NOMO-1 (cell line): ENCODE measurements at regions not wholly inside any gene's neighbourhood (a gene's known extent, or its start where the extent isn't known, plus 50 kb on each side); places are given as distances from the start of the nearest gene placed in this dataset.

ENCODE experiments used
- DNase-seq, 2 experiments: peaks; one replicate each; lab custom pipeline; 2025; ENCODE audit not compliant: unreplicated experiment in 2 of 2; lab: John Stamatoyannopoulos, UW

DNA sequence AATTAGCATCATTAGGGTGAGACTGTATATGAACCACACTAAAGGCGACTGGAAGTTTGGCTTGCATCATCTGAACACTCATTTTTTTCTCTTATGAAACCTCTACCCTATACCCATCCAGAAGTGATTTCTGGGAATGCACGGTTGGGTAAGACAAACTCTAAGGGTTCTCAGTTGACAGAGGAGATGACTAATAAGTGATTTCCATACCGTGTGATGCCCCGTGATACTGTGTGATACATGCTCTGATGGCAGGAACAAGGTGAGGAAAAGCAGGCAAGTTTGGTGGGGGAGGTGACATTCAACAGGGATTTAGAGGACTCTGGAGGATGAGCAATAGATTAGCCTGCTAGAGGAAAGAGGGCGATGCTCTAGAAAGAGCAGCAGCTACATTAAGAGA, 156.4 kb upstream of the CCL2 start:
- DNase-seq = no peak

DNA sequence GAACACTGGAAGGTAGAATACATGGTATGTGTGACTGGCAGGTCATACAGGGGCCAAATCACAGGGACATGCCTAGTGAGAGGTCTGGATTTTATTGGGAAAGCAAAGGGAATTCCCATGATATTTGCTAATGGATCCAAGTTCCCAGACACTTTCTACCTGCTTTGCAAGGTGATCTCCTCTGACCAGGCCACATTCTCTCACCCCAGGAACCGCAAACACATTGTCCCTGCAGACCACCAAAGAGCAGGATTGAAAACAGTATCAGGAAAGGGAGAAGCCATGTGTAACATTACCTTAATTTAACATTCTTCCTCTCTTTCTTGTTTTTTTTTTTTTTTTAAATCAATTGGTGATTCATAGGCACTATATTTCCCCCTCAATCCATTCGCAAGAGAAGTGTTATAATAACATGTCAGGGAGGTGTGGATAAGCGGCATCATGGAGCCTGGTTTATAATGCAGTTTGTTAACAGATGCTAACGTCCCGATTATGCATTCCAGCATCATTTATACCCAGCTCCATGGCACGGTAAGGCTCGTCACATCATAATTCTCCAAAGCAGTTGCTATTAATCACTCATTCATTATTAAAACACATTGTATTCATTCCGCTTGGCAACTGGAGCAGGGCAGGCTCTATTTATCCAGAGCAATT, 155.1 kb upstream of the CCL2 start:
- DNase-seq = no peak

DNA sequence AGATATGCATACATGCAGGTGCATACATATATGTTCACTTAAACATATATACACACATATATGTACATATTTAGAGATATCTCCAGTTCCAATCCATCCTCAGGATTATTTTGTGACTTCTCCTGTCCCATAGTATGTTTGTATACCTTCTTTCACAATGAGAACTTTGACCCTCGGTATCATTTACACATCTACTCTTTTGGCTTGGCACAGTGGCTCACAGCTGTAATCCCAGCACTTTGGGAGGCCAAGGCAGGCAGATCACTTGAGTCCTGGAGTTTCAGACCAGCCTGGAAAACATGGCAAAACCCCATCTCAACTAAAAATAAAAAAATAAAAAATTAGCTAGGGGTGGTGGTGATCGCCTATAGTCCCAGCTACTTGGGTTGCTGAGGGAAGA, 148.1 kb upstream of the CCL2 start:
- DNase-seq = no peak

DNA sequence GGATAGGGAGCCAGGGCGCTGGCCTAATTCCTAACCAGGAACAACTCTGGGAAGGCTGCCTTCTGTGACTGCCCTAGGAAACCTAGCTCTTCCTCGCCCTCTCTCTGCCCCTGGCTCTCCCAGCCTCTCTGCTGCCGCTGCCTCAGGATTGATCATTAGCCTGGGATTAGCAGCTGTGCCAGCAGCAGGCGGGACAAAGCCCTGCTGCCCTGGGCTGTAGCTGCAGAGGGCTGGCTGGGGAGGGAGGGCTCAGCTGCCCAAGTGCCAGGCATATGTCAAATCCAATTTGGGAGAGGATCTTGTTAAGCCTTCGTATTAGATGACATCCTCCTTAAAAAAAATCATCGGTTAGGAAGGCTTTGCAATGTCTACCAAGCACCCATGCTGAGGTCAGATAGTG, 144.8 kb upstream of the CCL2 start:
- no peak for DNase-seq

DNA sequence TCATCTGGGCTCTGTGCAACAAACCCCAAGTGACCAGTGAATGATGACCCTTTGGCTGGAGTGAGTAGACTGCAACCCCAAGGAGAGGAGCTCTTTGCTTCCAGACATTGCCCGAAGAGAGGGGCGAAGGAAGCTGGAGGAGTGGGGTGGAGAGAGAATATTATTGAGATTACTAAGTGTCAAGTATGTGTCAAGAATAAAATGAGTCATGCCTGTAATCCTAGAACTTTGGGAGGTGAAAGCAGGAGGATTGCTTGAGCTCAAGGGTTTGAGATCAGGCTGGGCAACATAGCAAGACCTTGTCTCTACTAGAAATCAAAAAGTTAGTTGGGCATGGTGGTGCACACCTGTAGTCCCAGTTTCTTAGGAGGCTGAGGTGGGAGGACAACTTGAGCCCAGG, 142.0 kb upstream of the CCL2 start:
- DNase-seq = no peak

DNA sequence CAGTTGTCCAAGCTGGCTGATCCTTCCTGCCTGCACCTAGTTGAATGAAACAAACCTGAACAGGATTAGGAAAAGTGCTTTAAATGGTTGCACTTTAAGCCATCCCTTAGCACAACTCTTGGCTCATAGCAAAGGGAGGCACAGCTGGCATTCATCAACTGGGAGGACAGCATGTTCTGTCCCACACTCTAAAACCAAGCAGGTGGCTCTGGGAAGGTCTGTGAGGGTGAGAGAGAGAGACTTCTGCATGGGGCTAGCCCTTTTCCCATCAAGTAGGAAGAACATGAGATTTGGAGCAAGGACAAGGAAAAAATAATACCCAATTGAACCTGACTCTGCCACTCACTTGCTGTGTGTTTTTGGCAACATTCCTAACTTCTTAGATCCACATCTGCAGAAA, 140.9 kb upstream of the CCL2 start:
- no peak for DNase-seq

DNA sequence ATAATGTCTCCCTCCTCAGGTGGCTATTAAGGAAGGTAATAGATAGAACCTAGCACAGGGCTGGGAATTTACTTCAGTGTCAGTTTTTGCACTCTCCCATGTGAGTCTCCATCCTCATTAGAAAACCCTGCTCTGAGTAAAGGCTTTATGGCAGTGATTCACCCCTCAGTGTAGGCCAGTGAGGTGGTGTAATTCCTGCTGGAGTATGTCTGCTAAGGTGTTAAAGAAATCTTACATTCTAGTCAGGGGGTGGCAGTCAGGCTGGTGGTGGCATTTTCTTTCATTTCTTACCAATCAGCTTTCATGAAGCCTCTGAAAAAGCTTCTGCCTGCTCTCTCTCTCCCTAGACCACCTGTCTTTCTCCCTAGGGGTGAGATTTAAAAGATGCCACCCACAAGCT, 138.8 kb upstream of the CCL2 start:
- no peak for DNase-seq

DNA sequence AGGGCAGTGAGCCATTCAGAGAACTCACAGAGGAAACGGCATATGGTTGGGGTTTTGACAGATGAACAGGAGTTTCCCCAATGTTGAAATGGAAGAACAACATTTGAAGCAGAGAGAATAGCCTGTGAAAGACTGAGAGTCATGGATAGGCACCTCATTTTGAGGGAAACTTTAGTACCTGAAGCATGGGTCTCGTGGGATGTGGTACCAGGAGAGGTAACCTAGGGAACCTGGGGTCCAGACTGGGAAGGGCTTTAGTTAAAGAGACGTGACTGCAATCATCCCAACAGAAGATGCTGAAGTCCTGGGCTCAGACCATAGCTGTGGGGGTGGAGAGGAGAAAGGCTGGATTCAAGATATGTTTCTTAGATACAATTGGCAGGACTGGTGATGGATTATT, 137.8 kb upstream of the CCL2 start:
- DNase-seq = no peak

DNA sequence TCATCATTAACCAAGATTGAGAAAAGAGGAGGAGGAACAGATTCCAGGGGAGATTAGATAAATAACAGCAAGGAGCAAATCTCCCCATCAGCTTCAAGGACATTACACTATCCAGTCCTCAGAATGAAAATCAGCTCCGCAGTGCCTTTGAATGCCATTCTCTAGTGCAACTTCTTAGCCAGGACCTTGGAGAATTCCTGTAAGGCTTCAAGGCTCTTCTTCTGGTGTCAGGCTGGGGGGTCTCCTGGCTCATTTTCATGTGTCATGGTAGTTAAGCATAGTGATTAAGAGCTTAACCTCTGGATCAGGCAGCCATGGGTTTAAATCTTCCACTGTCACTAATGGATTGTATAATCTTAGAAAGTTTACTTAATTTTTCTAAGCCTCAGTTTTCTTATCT, 137.3 kb upstream of the CCL2 start:
- no peak for DNase-seq

DNA sequence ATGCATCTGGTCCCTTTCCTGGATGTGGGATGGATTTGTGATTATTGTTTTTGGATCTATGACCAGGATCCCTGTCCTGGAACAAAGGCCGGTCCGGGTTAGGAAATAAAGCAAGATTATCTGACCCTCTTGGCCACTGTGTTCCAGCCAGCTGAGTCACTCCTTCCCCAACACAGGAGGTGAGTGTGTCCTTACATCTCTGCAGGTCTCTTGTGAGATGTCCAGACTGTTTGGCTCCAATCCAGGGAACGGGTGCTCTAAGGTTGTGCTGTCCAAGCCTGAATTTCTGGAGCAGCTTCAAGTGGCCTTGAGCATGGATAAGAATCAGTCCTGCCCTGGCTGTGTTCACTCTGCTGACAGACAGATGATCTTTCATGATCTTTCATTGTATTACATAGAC, 136.5 kb upstream of the CCL2 start:
- DNase-seq = no peak

DNA sequence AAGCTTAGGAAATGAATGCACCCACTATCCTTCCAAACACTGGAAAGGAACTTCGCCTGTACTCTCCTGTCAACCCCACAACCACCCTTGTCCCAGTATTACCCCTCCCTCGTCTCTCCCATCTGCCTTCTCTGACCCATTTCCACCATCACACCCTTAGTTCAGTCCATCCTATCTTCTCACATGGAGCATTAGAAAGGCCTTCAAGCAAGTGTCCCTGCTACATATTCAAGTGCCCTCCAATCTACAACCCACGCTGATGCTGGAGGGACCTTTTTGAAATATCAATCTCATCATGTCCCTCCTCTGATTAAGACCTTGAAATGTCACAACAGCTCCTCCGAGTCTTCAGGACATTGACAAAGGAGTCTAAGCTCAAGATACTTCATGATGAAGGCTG, 133.8 kb upstream of the CCL2 start:
- no peak for DNase-seq

DNA sequence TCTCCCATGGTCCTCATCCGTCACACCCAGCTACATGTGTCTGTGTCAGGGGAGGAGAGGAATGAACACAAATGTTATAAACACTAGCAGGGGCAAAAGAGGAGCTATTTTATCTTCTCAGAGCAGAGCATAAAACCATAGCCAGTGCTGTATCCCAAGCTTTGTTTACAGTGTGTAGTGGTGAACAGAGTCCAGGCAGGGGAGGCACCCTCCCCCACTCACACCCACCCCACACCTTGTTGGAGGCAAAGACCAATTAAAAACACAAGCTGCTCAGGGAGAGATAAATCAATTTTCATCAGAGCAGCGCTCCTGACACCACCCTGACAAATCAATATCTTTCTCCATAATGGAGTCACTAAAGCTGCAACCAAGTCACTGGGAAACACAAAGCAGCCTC, 132.6 kb upstream of the CCL2 start:
- DNase-seq = no peak

DNA sequence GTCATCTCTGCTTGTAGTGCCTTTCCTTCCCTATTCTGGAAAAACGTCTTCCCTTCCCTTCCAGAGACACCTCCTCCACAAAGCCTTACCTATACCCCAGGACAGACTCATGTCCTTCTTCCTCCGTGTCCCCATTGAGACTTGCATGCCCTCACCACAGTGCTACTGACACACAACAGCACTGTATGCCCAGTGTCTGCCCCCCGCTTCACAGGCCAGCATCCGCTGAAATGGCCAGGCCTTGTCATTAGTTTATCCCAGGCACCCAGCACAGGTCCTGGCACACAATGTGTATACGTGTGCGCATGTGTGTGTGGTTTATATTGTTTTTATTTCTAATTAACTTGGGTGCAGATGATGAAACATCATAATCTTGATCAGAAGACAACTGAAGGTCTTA, 130.1 kb upstream of the CCL2 start:
- no peak for DNase-seq

DNA sequence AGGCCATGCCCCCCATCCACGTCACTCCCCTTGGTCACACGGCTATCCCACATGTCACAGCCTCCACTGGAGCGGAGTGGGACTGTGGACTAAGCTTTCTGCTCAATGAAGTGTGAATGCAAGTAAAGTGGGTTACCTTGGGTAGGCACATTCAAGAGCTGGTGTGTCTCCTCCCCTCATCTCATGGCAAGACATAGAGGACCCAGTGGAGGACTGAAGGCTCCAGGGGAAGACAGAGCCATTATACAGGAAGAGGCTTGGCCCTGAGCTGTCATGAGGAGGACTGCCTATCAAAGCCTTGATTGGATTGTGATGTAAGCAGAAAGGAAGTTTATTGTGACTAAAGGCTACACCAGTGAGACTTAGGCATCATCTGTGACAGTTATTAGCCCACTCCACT, 129.2 kb upstream of the CCL2 start:
- no peak for DNase-seq

DNA sequence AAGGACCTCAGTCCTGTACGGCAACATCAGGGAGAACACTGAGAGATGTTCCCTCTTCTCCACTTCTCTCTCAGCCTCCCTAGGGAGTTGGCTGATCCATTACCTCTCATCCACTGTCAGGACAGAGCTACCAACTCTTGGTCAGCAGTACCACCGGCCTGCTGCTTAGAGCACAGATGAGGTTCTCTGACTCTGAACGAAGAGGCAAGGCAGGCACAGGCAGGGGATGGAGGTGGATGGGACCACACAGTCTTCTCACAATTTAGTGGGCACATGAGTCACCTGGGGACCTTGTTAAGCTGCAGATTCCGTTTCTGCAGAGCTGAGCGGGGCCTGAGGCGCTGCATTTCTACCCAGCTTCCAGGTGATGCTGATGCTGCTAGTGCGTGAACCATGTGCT, 128.6 kb upstream of the CCL2 start:
- DNase-seq = no peak

DNA sequence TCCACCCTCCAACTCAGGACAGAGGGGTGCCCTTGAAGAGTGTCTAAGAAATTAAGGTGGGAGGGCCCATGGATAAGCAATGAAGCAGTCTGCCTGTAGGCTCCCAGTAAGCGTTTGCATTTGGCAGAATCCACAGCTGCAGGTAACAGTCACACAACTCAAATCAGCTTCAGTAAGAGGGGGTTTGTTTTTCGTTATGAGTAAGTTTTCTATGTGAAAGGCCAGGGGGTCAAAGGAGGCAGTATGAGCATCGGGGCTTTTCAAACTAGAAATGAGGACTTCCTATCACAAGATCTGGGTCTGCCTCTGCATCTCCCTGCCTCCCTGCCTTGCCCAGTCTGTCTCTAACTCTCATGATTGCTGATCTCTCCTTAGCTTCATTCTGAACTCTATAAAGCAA, 128.1 kb upstream of the CCL2 start:
- DNase-seq = no peak

DNA sequence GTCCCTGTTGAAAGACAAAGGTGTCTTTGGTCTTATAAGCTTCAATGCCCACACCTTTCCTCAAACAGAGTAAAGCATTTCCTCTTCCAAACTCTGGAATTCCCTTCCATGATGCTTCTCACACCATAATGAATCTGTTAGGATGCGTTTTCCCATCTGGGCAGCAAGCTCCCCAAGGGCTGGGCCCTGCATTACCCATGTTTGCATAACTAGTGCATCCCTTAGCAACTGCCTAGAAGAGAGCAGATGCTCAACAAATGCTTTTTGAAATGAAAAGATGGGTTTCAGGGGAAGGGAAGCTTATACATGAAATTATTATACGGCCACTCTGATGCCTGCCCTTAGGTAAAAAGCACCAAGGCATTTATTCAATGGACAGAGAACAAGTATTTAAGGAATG, 124.5 kb upstream of the CCL2 start:
- DNase-seq = no peak

DNA sequence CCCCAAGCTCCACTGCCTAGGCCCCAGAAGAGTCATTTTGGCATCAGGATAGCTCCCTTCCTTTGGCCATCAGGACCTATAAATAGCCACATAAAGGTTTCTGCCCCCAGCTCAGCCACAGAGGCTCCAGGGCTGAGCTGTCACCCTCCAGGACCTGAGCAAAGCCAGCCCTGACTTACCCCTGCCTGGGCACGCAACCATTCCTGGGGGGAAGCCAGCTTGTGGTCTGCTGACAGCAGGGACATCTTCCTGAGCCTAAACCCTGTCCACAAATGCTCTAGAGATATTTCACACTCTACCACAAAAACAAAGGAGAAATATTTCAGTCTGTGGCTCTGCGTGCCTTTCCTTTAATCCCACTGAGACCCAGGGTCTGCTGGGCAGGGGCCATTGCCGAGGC, 123.7 kb upstream of the CCL2 start:
- DNase-seq = no peak

DNA sequence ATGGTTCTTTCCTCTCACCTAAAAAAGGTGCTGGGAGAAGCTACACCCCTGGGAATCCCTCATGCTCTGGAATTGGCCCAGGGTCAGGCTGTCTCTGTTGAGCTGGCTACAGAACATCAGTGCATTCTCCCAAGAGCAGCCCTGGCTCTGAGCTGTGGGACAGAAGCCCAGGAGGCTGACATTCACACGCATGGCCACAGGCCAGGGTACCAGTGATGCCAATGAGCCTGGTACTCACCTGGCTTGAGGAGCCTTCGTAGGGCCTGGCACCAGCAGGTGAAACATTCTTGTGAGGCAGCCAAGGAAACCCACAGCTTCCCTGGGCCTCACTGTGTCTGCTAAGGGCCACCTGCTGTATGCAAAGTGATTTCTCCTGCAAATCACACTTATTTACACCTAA, 121.7 kb upstream of the CCL2 start:
- no peak for DNase-seq

DNA sequence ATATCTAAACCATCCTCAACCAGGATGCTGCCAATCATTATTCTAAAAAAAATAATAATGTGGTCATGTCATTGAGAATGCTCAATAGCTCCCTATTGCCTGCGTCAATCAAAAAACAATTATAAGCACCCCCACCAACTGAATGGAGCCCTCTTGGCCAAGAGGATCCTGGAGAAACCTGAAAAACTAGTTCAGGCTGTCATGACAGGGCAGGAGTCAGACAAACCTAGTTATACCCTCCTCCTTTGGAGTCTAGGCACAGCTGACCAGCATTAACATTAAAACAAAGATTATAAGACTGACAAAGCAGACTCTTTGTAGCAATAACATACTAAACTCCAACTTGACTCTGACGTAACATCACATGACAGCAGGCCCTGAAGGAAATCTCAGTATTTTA, 119.2 kb upstream of the CCL2 start:
- no peak for DNase-seq

DNA sequence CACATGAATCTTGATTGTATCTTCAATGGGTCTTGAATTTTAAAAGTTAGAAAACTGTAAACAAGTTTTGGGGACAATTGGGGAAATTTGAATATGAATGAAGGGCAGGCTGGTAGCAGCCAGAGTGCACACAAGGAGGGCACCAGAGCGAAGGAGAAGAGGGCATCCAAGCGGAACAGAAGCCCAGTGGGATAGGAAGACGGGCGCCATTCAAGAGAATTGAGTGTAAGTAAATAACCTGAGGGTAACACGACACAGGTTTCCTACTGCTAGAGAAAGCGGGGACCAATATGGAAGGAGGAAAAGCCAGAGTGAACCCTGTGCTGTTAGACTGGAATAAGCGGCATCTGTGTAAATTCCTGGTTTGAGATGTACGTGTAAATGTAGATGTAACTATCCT, 115.1 kb upstream of the CCL2 start:
- DNase-seq = no peak

DNA sequence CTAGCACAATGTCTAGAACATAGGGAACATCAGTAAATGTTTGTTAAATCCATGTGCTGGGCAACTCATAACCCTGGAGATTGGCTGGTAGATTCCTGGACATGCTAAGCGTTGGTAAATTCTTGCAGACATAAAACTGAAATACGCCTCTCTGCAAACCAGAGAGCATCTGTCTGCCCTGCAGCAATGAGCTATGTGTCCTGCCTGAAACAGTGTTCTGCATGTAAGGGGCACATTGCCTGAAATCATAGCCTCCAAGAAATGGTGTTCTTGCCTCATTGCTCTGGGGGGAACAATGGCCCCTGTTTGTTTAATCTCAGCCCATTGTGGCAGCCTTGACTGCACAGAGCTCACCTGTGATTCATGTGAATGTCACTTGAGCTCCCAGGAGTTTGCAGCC, 113.5 kb upstream of the CCL2 start:
- DNase-seq = no peak

DNA sequence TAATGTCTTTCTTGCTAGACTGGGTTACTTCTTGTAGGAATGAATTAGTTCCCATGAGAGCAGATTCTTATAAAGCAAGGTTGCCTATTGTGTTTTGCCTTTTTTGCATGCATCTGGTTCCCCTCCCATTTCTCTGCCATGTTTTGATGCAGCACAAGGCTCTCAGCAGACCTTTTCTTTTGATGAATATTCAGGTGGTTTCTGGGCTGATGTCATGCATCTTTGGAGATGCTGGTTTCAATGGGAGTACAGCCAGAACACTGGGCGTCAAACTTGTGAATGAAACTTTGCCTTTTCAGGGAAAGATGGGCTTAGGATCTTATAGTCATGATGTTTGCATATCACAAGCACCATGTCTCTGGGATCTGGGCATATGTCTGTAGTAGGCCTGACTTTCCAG, 111.7 kb upstream of the CCL2 start:
- DNase-seq = no peak
